ENCODE measurements at regions not wholly inside any gene's neighbourhood (a gene's known extent, or its start where the extent isn't known, plus 50 kb on each side); places are given as distances from the start of the nearest gene placed in this dataset.

DNA sequence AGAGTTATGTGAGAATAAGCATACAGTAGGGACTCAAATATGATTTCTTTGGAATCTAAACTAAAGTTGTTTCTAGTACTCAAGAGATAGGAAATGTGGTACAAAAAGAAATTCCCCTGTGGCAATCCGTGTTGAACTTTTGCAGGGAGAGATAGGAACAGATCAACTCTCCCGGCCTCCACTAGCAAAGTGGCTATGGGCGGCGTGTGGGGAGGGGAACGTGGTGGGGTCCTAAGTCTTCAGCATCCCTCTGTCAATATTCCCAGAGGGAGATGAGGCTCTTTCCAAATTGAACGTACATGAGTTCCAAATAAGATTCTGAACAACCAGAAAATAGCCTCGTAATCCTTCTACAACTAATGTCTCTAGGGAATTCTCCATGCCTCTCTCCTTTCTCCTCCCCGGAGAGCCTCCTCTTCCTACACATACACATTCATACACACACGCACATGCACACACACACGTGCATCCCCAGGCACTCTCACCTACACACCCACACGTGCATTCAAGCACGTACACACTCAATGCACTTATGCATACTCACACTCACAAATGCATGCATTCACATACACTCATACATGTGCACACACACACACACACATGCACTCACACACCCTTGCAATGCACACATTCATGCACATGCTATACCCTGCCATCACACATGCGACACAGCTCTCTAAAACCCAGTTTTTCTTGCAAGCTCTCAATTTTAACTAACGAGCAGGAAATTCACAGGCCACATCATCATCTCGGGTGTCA, 244.8 kb downstream of the MAF start:
- H3K27me3 Mint-ChIP-seq (ENCODE audit: low read depth) = peaks cover 13% of the 10 kb centered on the region
- no peaks in the 10 kb centered on the region for H3K9me3 Mint-ChIP-seq
- H3K4me3 Mint-ChIP-seq = no peak overlapping the region
- no peaks in the 10 kb centered on the region for H3K4me1 Mint-ChIP-seq (ENCODE audit: low read depth)
- H3K27ac Mint-ChIP-seq = no peak overlapping the region
- no peaks in the 10 kb centered on the region for H3K36me3 Mint-ChIP-seq (ENCODE audit: low read depth)

DNA sequence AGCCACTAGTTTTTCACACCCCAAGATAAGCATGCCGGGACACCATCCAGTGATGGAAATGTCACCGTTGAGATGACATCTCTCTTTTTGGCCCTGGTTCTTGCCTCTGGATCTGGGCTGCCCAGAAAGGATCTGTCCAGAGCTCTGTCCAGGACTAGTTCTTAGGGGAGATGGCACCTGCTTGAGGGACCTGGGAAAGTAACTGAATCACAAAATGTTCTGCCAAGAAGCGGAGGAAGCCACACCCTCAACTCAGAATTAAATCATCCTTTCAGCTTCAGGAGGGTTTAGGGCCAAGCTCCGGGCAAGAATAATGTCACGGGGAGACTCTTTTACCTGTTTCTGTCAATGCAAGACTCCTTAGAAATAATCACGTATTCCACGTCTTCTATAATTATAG, 248.6 kb downstream of the MAF start:
- H3K9me3 Mint-ChIP-seq = no peaks in the 10 kb centered on the region
- no peak overlapping the region for H3K4me3 Mint-ChIP-seq
- no peaks in the 10 kb centered on the region for H3K4me1 Mint-ChIP-seq (ENCODE audit: low read depth)
- H3K27ac Mint-ChIP-seq = no peak overlapping the region
- no peaks in the 10 kb centered on the region for H3K36me3 Mint-ChIP-seq (ENCODE audit: low read depth)
- peaks cover 13% of the 10 kb centered on the region for H3K27me3 Mint-ChIP-seq (ENCODE audit: low read depth)

DNA sequence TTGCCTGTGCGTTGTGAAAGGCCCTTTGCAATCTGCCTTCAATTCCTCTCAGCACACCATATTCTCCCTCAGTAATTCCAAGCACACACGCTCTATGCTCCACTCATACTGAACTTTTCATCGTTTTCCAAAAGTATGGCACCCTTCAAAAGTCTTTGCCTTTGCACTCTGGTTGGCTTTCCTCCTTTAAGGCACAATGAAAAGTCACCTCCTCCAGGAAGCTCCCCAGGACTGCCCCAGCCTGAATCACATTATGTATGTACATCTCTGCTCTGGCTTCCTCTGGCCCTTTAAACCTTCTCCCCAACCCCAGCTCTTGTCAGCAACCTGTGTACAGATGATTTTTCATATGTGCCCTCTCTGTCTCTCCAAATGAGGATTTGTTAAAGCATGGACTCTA, 250.7 kb downstream of the MAF start:
- no peaks in the 10 kb centered on the region for H3K9me3 Mint-ChIP-seq
- H3K4me3 Mint-ChIP-seq = no peak overlapping the region
- H3K27me3 Mint-ChIP-seq (ENCODE audit: low read depth) = peaks cover 6% of the 10 kb centered on the region
- H3K27ac Mint-ChIP-seq = no peak overlapping the region
- no peaks in the 10 kb centered on the region for H3K36me3 Mint-ChIP-seq (ENCODE audit: low read depth)
- no peaks in the 10 kb centered on the region for H3K4me1 Mint-ChIP-seq (ENCODE audit: low read depth)

DNA sequence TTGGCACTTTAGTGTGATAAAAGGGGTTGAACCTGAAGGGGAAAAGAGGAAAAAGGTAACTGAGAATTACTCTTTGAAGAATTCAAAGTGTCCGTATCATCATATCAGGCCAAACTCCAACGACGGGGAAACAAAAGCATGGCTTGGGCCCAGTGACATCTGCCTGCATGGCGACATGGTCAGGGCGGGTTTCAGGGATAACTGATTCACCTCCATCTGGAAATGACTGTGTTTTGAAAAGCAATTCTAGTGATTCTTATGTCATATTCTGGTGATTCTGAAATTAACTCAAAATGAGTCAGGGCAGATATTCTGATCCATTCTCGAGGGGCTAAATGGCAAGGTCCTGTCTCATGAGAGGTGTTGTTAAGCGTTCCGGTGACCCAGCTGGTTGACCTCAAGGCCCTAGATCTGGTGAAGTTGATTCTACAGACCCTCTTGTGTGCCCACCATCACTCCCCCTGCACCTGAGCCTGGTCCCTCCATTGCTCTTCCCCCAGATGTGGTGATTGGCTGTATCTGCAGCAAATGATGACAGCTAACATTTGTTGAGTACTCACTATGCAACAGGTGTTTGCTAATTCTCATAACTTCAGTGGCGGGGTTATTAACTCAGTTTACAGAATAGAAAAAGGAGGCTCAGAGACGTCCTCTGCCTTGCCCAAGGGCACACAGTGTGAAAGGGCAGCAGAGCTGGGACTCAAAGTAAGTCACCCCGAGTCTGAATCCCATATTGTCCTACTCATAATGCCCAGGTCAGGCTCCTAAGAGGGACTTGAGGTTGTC, 251.8 kb downstream of the MAF start:
- no peaks in the 10 kb centered on the region for H3K4me1 Mint-ChIP-seq (ENCODE audit: low read depth)

DNA sequence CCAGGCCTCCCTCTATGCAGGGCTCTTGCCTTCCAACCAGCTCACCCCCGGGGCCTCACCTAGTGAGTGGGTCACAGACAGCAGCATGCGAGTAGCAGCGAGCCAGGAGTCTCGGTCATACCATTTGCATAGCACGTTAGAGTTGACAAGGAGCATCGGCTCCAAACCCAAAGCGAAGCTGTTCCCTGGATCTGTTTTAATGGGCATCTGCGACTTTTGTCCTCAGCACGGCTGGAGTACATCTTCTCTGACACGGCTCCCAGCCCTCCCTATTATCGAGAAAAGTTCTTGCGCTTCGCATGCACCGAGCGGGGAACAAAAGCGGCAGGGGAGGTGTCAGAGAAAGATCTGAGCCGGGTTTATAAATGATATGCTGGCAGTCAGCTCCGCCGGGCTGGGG, 253.3 kb downstream of the MAF start:
- H3K4me3 Mint-ChIP-seq = no peak overlapping the region
- no peaks in the 10 kb centered on the region for H3K4me1 Mint-ChIP-seq (ENCODE audit: low read depth)
- H3K9me3 Mint-ChIP-seq = no peaks in the 10 kb centered on the region
- H3K27ac Mint-ChIP-seq = no peak overlapping the region
- H3K36me3 Mint-ChIP-seq (ENCODE audit: low read depth) = no peaks in the 10 kb centered on the region
- no peaks in the 10 kb centered on the region for H3K27me3 Mint-ChIP-seq (ENCODE audit: low read depth)

More for the DNA sequence above, 251.8 kb downstream of the MAF start:
- Mint-ChIP-seq H3K9me3 (no peaks in the 10 kb centered on the region), H3K27ac (no peak overlapping the region), H3K36me3 (ENCODE audit: low read depth) (no peaks in the 10 kb centered on the region), H3K27me3 (ENCODE audit: low read depth) (no peaks in the 10 kb centered on the region), H3K4me3 (no peak overlapping the region)

DNA sequence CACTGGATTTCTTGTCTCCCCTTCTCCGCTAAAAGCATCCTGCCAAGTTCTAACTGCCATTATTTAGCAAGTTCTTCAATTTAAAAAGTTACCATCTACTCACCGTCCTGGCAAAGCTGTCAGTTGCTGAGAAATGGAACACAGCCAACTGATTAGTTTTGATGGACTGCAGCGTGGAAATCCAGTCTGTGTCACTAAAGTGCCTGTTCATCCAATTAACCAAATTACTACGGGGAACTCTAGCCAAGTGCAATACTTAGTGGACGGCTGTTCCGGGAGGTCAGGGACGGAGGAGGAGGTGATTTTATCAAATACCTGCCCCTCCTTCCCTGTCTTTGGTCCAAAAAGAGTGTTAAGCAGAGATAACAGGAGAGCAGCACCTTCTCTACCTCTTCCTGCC, 260.7 kb downstream of the MAF start:
- Mint-ChIP-seq H3K4me1 (ENCODE audit: low read depth) (no peaks in the 10 kb centered on the region), H3K36me3 (ENCODE audit: low read depth) (no peaks in the 10 kb centered on the region), H3K27ac (no peak overlapping the region), H3K4me3 (no peak overlapping the region), H3K27me3 (ENCODE audit: low read depth) (peaks cover 20% of the 10 kb centered on the region), H3K9me3 (no peaks in the 10 kb centered on the region)

DNA sequence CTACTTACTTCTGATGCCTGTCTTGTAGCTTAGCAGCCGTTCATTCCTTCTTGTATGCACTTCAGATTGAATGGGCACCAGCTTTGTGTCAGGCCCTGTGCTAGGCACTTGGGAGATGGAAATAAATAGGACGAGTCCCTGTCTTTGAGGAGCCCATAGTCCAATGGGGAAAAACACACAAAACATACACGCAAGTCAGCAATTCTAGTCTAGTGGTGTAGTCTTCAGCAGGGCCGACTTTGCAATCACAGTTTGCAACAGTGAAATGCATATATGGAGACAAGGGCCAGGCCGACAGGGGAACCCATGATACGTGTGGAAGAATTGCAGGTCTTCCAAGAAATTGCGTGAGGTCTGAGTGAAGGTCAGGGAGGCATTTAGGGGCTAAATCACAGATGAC, 262.6 kb downstream of the MAF start:
- H3K27me3 Mint-ChIP-seq (ENCODE audit: low read depth) = peaks cover 24% of the 10 kb centered on the region
- no peaks in the 10 kb centered on the region for H3K4me1 Mint-ChIP-seq (ENCODE audit: low read depth)
- H3K9me3 Mint-ChIP-seq = no peaks in the 10 kb centered on the region
- H3K36me3 Mint-ChIP-seq (ENCODE audit: low read depth) = no peaks in the 10 kb centered on the region
- no peak overlapping the region for H3K27ac Mint-ChIP-seq
- no peak overlapping the region for H3K4me3 Mint-ChIP-seq

DNA sequence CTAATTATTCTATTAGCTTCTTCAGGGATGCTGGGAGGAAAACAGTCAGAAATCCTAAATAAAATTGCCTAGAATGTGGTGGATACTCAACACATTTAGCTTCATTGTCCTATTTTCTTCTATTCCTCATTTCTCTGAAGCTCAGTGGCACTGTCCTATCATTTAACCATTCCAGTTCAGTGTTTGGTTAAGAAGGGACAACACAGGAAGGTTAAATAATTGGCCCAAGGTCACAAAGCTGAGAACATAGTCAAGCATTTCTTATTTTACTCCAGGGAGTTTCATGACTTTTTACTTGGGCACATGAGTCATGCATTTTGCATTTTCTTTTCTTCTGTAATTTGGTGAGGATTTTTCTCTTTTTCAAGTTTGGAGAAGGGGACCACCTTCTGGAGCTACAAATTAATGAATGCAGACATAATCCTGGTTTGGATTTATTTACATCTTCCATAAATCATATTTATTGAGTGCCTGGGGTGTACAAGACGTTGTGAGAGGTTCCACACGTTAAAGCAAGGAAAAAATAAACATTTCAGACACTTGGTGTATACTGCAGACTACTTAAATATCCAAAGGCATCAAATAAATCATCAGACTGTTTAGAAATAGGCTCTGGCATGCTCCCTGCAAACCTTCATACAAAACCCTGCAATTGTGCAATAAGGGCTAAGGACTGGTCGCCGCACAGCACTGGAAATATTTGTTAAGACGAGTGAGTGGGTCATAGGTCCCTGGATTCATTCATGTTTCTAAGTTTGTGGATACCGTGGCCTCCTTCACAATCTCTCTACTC, 263.9 kb downstream of the MAF start:
- no peaks in the 10 kb centered on the region for H3K9me3 Mint-ChIP-seq
- H3K27me3 Mint-ChIP-seq (ENCODE audit: low read depth) = peaks cover 24% of the 10 kb centered on the region
- no peaks in the 10 kb centered on the region for H3K36me3 Mint-ChIP-seq (ENCODE audit: low read depth)
- H3K4me3 Mint-ChIP-seq = no peak overlapping the region
- no peaks in the 10 kb centered on the region for H3K4me1 Mint-ChIP-seq (ENCODE audit: low read depth)
- no peak overlapping the region for H3K27ac Mint-ChIP-seq

DNA sequence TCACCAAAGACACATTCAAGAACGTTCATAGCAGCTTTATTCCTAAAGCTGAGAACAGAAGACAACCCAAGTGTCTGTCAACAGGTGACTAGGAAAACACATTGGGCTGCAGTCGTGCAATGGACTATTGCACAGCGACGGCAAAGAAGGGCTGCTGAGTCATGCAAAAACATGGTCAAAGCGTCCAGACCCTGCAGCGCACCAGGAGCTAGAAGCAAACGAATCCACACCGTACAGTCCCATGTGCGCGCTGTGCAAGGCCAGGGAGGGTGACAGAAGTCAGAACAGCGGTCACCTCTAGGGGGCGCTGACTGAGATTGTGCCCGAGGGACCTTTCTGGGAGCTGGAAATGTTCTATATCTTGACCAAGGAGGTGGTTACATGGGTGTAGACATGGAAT, 266.4 kb downstream of the MAF start:
- no peaks in the 10 kb centered on the region for H3K4me1 Mint-ChIP-seq (ENCODE audit: low read depth)
- peaks cover 24% of the 10 kb centered on the region for H3K27me3 Mint-ChIP-seq (ENCODE audit: low read depth)
- no peaks in the 10 kb centered on the region for H3K9me3 Mint-ChIP-seq
- H3K36me3 Mint-ChIP-seq (ENCODE audit: low read depth) = no peaks in the 10 kb centered on the region
- H3K4me3 Mint-ChIP-seq = no peak overlapping the region
- H3K27ac Mint-ChIP-seq = no peak overlapping the region

DNA sequence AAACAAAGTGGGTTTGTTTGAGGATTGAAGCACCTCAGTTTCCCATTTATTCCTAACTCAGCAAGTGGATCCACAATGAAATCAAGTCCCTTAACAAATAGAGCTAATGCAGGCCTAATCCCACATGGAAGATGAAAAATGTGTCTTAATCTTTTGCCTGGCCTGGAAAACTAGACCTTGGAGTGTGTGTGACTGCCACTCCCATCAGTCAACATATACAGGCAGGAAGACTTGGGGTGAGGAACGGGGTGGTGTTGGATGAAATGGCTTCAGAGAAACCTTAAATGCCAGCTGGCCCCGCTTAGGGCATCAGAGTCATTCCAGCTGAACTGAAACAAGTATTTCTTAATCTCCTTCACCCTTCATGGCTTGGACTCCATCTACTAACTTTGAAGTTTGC, 269.5 kb downstream of the MAF start:
- Mint-ChIP-seq H3K4me3 (no peak overlapping the region), H3K27me3 (ENCODE audit: low read depth) (peaks cover 30% of the 10 kb centered on the region), H3K9me3 (no peaks in the 10 kb centered on the region), H3K27ac (no peak overlapping the region), H3K4me1 (ENCODE audit: low read depth) (no peaks in the 10 kb centered on the region), H3K36me3 (ENCODE audit: low read depth) (no peaks in the 10 kb centered on the region)

DNA sequence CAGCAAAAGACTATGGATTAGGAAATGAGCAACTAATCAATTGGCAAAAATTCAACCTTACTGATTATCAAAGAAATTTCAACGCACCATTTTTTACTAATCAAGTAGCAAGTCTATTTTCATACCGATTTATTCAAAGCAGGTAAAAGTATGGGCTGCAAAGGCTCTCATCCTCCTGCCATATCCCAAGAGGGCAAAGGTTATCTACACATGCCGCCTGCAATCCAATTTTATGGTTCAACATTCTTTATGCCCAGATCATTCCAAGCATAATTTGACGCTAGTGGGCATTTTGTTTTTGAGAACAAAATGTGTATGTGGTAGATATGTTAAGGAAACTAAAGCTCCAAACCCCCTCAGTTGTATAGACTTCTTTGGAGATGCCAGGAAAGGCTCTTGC, 270.6 kb downstream of the MAF start:
- no peaks in the 10 kb centered on the region for H3K36me3 Mint-ChIP-seq (ENCODE audit: low read depth)
- H3K27ac Mint-ChIP-seq = no peak overlapping the region
- H3K27me3 Mint-ChIP-seq (ENCODE audit: low read depth) = peaks cover 40% of the 10 kb centered on the region
- no peaks in the 10 kb centered on the region for H3K9me3 Mint-ChIP-seq
- H3K4me3 Mint-ChIP-seq = no peak overlapping the region
- no peaks in the 10 kb centered on the region for H3K4me1 Mint-ChIP-seq (ENCODE audit: low read depth)

DNA sequence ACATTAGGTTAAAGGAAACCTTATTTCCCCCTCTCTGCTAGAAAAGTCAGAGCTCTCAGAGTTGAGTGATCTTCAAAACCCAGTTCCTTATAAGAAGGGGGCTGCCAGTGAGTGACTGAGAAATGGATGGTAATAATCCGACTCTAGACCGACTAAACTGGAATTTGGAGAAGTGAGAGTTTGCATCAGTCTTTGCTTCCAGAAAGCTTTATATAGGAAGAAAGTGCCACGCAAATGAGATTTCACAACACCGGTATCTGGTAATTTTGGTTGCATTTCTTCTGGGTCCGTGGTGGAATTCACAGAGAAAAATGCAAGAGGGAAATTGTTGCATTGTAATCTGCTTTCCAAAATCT, 271.4 kb downstream of the MAF start:
- Mint-ChIP-seq H3K27me3 (ENCODE audit: low read depth) (peaks cover 38% of the 10 kb centered on the region), H3K36me3 (ENCODE audit: low read depth) (no peaks in the 10 kb centered on the region)

DNA sequence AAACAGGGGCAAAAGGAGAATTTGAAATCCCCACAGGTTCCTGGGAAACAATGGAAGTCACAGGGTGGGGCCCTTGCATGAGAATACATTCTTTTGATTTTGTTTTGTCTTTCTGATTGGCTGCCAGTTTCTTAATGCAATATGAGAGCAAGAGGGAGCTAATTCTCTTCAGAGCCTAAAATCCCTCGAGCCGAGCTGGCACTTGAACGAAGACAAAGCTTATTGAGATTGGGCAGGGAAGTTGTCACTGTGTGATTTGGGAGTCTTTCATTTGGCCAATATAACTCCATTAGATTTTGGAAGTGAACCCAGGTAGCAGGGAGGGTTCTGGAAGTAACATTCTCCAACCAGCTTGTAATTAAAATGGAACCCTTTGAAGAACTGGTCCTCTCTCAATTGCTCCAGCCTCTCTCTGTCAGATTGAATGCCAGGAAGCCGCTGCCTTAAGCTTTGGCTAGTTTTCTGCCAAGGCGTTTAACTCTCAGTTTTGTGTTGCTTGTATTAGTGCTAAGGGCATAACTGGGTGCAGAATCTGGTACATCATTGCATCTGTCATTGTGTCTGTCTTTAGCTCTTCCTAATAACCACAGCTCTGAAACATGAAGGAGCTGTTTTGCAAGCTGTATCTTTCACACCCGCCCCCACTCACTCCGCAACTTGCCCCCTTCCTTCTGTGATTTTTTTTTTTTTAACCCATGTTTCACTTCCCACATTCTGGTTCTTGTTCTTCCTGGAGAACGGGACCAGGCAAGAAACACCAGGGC, 272.0 kb downstream of the MAF start:
- Mint-ChIP-seq H3K27me3 (ENCODE audit: low read depth) (peaks cover 39% of the 10 kb centered on the region), H3K9me3 (no peaks in the 10 kb centered on the region), H3K4me3 (no peak overlapping the region), H3K4me1 (ENCODE audit: low read depth) (no peaks in the 10 kb centered on the region), H3K27ac (no peak overlapping the region), H3K36me3 (ENCODE audit: low read depth) (no peaks in the 10 kb centered on the region)

More for the DNA sequence above, 271.4 kb downstream of the MAF start:
- Mint-ChIP-seq H3K4me1 (ENCODE audit: low read depth) (no peaks in the 10 kb centered on the region), H3K4me3 (no peak overlapping the region), H3K9me3 (no peaks in the 10 kb centered on the region), H3K27ac (no peak overlapping the region)

DNA sequence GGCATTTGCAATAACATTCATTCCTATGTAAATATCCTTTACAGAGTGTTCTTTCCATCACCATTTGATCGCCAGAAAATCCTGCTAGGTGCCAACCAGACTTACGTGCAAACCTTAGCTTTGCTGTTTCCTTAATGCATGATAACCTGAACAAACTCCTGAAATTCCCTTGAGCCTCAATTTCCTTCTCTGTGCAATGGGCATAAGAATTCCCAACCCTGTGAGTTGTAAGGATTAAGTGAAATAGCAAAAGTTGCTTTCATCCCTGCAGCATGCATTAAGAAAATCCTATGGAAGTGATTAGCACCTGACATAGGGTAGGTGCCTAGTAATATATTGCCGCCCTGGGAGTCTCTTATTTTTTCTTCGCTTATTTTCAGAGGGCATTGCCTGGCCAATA, 272.7 kb downstream of the MAF start:
- Mint-ChIP-seq H3K9me3 (no peaks in the 10 kb centered on the region), H3K27ac (no peak overlapping the region), H3K27me3 (ENCODE audit: low read depth) (peaks cover 45% of the 10 kb centered on the region), H3K36me3 (ENCODE audit: low read depth) (no peaks in the 10 kb centered on the region), H3K4me3 (no peak overlapping the region), H3K4me1 (ENCODE audit: low read depth) (no peaks in the 10 kb centered on the region)

Measured in T-helper 1 cell treated with Interleukin-12 subunit alpha and Interleukin-12 subunit beta and Interleukin-4 antibody, amounts not matched to agents 30 μg/mL and 1 μg/mL, for 36 hours (primary cell).